ENCODE measurements at regions not wholly inside any gene's neighbourhood (a gene's known extent, or its start where the extent isn't known, plus 50 kb on each side); places are given as distances from the start of the nearest gene placed in this dataset.

GRCh38 chr17:49913226-49914095 lies 55.5 kb upstream of the DLX4 start:
- TF ChIP-seq CTCF (IDR thresholded peaks at IDR 0.05) (no peak), POLR2A (IDR thresholded peaks at IDR 0.05) (no peak)

Data from testis (tissue), 2 donors.